GM12872 (cell line): ENCODE measurements at regions not wholly inside any gene's neighbourhood (a gene's known extent, or its start where the extent isn't known, plus 50 kb on each side); places are given as distances from the start of the nearest gene placed in this dataset.

Source experiments
- TF ChIP-seq, protein P1 (sequence below): IDR thresholded peaks from 3 replicates; pipeline ENCODE4 v1.5.1; 2011; ENCODE audit warnings: low read depth, mild to moderate bottlenecking, low read length, moderate library complexity; ENCODE audit not compliant: insufficient read depth

DNA sequence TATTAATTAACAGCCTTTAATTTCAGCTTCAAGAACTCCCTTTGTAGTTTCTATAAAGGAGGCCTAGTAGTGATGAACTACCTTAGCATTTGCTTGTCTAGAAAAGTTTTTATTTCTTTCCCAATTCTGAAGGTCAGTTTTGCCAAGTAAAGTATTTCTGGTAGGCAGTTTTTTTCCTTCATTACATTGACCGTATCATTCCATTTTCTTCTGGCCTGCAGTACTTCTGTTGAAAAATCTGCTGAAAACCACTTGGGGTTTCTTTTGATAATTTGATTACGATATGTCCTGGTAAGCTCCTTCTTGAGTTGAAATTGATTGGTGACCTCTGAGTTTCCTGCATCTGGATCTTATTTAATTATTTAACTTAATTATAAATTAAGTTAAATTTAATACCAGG lies 691.8 kb downstream of the TSN start:
- TF ChIP-seq, protein P1, sequence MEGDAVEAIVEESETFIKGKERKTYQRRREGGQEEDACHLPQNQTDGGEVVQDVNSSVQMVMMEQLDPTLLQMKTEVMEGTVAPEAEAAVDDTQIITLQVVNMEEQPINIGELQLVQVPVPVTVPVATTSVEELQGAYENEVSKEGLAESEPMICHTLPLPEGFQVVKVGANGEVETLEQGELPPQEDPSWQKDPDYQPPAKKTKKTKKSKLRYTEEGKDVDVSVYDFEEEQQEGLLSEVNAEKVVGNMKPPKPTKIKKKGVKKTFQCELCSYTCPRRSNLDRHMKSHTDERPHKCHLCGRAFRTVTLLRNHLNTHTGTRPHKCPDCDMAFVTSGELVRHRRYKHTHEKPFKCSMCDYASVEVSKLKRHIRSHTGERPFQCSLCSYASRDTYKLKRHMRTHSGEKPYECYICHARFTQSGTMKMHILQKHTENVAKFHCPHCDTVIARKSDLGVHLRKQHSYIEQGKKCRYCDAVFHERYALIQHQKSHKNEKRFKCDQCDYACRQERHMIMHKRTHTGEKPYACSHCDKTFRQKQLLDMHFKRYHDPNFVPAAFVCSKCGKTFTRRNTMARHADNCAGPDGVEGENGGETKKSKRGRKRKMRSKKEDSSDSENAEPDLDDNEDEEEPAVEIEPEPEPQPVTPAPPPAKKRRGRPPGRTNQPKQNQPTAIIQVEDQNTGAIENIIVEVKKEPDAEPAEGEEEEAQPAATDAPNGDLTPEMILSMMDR = no peak

DNA sequence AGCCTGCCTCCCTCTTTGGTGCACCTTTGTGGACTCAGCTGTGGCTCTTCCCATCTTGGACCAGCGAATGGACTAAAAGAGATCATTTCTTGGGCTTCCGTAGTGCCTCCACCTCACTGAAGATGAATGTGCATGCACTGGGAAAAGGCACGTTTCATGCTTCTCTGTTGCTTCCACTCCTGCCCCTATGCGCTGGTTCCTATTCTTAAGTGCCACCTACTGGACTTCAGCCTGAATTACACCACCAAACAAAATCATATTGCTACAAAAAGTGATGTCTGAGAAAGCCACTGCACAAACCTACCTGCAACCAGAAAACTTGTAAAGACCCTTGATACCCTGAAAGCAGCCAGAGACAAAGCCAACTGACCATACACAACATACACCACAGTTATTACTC lies 695.6 kb downstream of the TSN start:
- TF ChIP-seq, protein P1 = peak; percentile 65; the same call in 2 of the 3 replicates

DNA sequence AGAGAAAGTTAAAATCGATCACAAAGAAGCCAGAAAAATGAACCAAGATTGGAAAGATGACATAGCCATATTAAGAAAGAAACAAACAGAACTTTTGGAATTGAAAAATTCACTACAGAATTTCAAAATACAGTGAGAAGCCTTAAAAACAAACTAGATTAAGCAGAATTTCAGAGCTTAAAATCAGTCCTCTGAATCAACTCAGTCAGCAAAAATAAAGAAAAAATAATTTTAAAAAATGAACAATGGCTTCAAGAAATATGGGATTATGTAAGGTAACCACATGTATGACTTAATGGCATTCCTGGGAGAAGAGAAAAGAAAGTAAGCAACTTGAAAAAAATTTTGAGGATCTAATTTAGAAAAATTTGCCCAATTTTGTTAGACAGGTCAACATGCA lies 696.2 kb downstream of the TSN start:
- TF ChIP-seq, protein P1 = no peak

DNA sequence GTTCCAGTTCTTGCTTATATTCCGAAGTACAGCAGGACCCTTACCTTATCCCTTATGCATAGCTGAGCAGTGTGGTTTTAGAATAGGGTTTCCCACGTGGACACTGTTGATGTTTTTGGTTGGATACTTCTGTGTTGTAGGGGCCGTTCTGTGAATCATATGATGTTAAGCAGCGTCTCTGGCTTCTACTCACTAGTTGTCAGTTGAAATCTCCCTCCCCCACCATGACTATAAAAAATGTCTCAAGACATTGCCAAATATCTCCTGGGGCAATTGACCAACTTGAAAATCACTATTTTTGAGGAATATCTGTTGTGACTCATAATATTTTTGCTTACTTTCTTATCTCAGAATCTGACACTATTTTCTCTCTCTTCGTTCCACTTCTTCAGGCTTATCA lies 713.7 kb downstream of the TSN start:
- TF ChIP-seq, protein P1 = no peak

DNA sequence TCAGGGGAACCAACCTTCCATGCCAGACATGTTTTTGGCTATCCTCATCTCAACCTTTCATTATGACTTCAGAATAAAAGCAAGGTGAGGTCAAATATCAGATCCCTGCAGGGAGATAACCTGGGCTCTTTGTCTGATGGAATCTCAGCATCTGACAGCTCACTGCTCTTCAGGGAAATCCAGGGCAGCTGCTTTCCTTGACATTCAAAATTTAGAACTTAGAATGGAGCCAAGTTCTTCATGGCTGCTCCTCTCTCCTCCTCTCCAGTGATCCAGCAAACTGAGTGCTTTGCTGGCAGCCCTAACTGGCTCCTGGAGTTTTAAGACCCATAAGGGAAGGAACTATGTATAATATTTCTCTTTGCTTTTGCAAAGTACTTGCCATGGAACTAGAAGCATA lies 716.3 kb downstream of the TSN start:
- TF ChIP-seq, protein P1 = no peak

DNA sequence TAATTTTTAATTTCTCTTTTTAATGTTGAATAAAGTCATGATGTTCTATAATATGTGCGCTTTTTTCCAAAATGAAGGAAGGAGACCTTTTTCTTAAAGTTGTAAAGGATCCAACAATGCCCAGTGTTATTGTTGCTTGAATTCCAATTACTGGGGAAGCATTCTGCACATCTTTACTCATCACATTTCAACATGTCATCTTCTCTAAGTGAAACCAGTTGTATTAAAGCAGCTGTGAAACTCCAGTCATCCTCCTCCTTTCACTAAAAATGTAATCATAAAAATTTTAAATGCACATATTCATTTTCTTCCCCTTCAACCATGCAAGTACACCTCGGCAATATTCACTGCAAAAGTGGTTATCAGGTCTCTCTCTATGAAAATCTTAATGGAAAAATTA lies 722.7 kb downstream of the TSN start:
- TF ChIP-seq, protein P1 = no peak

DNA sequence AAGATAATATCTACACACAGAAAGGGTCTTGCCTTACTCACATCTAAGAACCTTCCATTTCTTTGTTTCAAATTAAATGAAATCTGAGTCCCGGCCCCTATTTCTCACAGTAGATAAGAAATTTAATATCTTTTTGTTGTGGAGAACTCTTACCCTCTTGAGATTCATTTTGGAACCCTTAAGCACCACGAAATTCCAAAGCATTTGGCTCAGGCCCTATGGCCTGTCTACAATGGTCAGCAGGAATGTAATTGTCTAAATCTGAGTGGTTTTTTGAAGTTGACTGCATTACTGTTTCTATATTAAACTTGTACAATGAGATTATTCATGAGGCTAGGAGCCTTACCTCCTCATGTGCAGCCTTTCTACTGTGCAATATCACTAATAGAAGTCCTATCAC lies 723.3 kb downstream of the TSN start:
- TF ChIP-seq, protein P1 = no peak
